HL-60 (cell line): ENCODE measurements at regions not wholly inside any gene's neighbourhood (a gene's known extent, or its start where the extent isn't known, plus 50 kb on each side); places are given as distances from the start of the nearest gene placed in this dataset.

Experiments
- GABPA ChIP-seq: IDR thresholded peaks from 2 replicates; pipeline ENCODE4 v1.6.1; 2012; ENCODE audit warnings: low read depth
- POLR2AphosphoS5 ChIP-seq: IDR thresholded peaks from 2 replicates; pipeline ENCODE4 v1.6.1; 2012; ENCODE audit warnings: low read depth
- SPI1 ChIP-seq: IDR thresholded peaks from 2 replicates; pipeline ENCODE4 v1.6.1; 2012; ENCODE audit warnings: low read depth, mild to moderate bottlenecking, borderline replicate concordance
- TF ChIP-seq, protein P1 (sequence below): IDR thresholded peaks from one replicate; pipeline ENCODE4 v1.5.1; 2011; ENCODE audit warnings: low read length, control low read depth, inconsistent platforms; ENCODE audit not compliant: insufficient read depth
- TF ChIP-seq, protein P2 (sequence below): IDR thresholded peaks from 2 replicates; pipeline ENCODE4 v1.6.1; 2012; ENCODE audit warnings: low read depth; ENCODE audit not compliant: insufficient replicate concordance

DNA sequence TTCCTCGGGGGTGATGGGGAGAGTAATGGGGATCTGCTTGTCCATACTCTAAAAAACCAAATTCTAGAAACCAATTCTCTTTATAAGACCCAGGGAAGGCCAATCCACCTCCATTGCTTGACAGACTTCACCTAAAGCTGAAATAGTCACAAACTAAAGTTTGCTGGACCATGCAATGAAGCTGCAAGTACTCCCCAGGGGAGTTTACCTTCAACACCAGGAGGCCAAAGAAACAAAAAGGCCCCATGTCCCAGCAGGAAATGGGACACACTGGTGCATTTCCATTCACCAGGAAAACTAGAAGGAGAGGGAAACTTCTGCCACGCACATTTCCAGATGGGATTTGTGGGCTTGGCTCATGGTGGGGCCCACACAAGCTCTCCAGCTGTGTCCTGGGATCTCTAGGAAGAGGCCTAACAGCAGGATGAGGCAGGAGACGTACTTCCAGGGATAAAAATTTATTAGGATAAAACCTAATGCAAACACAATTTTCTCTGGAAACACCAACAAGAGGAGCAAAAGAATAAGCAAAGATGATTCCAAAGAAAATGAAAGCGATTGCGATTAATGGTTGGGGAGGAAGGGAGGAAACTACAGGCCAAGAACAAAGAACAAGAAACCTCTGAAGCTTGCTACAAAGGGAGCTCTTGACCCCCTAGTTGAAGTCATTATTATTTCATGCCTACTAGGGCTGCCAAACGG is 238.0 kb upstream of the LRTM1 start:
- TF ChIP-seq, protein P1, sequence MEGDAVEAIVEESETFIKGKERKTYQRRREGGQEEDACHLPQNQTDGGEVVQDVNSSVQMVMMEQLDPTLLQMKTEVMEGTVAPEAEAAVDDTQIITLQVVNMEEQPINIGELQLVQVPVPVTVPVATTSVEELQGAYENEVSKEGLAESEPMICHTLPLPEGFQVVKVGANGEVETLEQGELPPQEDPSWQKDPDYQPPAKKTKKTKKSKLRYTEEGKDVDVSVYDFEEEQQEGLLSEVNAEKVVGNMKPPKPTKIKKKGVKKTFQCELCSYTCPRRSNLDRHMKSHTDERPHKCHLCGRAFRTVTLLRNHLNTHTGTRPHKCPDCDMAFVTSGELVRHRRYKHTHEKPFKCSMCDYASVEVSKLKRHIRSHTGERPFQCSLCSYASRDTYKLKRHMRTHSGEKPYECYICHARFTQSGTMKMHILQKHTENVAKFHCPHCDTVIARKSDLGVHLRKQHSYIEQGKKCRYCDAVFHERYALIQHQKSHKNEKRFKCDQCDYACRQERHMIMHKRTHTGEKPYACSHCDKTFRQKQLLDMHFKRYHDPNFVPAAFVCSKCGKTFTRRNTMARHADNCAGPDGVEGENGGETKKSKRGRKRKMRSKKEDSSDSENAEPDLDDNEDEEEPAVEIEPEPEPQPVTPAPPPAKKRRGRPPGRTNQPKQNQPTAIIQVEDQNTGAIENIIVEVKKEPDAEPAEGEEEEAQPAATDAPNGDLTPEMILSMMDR = no peak
- TF ChIP-seq POLR2AphosphoS5 (no peak), GABPA (no peak), SPI1 (no peak)
- TF ChIP-seq, protein P2, sequence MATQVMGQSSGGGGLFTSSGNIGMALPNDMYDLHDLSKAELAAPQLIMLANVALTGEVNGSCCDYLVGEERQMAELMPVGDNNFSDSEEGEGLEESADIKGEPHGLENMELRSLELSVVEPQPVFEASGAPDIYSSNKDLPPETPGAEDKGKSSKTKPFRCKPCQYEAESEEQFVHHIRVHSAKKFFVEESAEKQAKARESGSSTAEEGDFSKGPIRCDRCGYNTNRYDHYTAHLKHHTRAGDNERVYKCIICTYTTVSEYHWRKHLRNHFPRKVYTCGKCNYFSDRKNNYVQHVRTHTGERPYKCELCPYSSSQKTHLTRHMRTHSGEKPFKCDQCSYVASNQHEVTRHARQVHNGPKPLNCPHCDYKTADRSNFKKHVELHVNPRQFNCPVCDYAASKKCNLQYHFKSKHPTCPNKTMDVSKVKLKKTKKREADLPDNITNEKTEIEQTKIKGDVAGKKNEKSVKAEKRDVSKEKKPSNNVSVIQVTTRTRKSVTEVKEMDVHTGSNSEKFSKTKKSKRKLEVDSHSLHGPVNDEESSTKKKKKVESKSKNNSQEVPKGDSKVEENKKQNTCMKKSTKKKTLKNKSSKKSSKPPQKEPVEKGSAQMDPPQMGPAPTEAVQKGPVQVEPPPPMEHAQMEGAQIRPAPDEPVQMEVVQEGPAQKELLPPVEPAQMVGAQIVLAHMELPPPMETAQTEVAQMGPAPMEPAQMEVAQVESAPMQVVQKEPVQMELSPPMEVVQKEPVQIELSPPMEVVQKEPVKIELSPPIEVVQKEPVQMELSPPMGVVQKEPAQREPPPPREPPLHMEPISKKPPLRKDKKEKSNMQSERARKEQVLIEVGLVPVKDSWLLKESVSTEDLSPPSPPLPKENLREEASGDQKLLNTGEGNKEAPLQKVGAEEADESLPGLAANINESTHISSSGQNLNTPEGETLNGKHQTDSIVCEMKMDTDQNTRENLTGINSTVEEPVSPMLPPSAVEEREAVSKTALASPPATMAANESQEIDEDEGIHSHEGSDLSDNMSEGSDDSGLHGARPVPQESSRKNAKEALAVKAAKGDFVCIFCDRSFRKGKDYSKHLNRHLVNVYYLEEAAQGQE = no peak
